Choroid plexus epithelial cell (primary cell): ENCODE measurements at regions not wholly inside any gene's neighbourhood (a gene's known extent, or its start where the extent isn't known, plus 50 kb on each side); places are given as distances from the start of the nearest gene placed in this dataset.
"Not testable (repeated sequence)": the region's sequence is repeated elsewhere in the genome, so short reads cannot be mapped to it uniquely, and the experiment has no call there.

Experiments
- DNase-seq: peaks from one replicate; pipeline ENCODE4 v3.0.0-alpha.2; 2010; ENCODE audit warnings: low read depth
- H3K4me3 ChIP-seq: 2 replicates; pipeline ENCODE4 v1.5.1; 2011; ENCODE audit warnings: low read depth, mild to moderate bottlenecking, control low read depth, low read length, moderate library complexity
- TF ChIP-seq, protein P1 (sequence below): conservative IDR thresholded peaks from 2 replicates; pipeline ENCODE4 v1.5.1; 2011; ENCODE audit warnings: low read depth, mild to moderate bottlenecking, control low read depth, inconsistent platforms, low read length, moderate library complexity

DNA sequence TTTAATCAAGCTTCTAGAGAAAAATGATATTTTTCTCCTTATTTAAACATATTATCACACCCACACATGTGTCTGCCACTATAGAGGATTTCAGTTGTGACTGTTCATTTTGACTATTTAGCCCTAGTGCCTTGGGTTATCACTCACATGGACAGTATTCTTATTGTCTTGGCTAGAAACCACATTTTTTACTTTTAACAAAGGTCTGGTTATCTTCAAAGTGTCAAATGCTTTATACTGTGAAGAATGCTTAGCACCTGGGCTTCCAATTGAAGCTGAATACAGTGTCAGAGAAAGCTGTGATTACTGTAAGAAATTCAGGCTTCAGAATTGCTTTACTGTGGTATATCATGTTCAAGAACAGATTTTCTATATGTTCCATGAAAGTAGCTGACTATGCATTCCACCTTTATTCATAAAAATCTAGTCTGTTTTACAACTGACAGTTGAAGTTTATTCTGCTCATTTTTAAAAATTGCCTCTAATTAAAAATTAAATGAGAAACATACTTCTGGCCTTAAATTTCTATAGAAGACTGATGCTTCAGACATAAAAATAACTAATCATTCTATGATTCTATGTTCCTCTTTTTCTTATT is 278.6 kb downstream of the SEMA3D start:
- no peak for DNase-seq

GRCh38 chr7:84906889-84907288 is 280.0 kb downstream of the SEMA3D start:
- H3K4me3 ChIP-seq = no peak overlapping the region
- TF ChIP-seq, protein P1, sequence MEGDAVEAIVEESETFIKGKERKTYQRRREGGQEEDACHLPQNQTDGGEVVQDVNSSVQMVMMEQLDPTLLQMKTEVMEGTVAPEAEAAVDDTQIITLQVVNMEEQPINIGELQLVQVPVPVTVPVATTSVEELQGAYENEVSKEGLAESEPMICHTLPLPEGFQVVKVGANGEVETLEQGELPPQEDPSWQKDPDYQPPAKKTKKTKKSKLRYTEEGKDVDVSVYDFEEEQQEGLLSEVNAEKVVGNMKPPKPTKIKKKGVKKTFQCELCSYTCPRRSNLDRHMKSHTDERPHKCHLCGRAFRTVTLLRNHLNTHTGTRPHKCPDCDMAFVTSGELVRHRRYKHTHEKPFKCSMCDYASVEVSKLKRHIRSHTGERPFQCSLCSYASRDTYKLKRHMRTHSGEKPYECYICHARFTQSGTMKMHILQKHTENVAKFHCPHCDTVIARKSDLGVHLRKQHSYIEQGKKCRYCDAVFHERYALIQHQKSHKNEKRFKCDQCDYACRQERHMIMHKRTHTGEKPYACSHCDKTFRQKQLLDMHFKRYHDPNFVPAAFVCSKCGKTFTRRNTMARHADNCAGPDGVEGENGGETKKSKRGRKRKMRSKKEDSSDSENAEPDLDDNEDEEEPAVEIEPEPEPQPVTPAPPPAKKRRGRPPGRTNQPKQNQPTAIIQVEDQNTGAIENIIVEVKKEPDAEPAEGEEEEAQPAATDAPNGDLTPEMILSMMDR = no peak
- no peak for DNase-seq

More for the DNA sequence above, 278.6 kb downstream of the SEMA3D start:
- no peak overlapping the region for H3K4me3 ChIP-seq
- TF ChIP-seq, protein P1 = no peak

DNA sequence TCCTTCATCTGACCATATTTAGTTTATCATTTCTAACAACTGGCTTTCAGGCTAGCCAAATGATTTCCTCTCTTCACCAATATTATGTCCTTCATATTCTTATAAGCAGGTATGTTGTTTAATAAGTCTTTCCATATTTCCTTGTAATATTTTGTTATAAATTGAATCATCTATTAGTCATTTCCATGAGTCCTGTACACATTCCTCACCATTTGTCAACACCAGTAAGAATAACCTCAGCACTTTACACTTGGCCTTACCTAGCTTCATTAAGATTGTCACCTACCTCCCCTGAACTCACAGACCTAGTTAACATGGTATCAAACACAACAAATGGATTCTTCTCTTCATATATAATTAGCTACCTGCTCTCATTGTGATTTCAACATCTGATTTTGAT is 282.3 kb downstream of the SEMA3D start:
- peak; percentile 14 for DNase-seq
- TF ChIP-seq, protein P1 = no peak
- H3K4me3 ChIP-seq = no peak overlapping the region

GRCh38 chr7:84901366-84901765 is 285.5 kb downstream of the SEMA3D start:
- TF ChIP-seq, protein P1 = no peak
- DNase-seq = no peak

GRCh38 chr7:84900215-84900614 is 286.6 kb downstream of the SEMA3D start:
- no peak for DNase-seq
- no peak overlapping the region for H3K4me3 ChIP-seq
- TF ChIP-seq, protein P1 = no peak

More at GRCh38 chr7:84901366-84901765, 285.5 kb downstream of the SEMA3D start:
- no peak overlapping the region for H3K4me3 ChIP-seq

GRCh38 chr7:84895563-84895962 is 291.3 kb downstream of the SEMA3D start:
- TF ChIP-seq, protein P1 = no peak
- DNase-seq = no peak
- H3K4me3 ChIP-seq = no peak overlapping the region

DNA sequence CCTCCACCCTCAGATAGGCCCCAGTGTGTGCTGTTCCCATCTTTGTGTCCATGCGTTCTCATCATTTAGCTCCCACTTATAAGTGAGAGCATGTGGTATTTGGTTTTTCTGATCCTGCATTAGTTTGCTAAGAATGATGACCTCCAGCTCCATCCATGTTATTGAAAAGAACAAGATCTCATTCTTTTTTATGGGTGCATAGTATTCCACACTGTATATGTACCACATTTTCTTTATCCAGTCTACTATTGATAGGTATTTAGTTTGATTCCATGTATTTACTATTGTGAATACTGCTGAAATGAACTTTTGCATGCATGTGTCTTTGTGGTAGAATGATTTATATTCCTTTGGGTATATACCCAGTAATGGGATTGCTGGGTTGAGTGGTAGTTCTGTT is 303.3 kb downstream of the SEMA3D start:
- H3K4me3 ChIP-seq, DNase-seq: not testable (repeated sequence)

DNA sequence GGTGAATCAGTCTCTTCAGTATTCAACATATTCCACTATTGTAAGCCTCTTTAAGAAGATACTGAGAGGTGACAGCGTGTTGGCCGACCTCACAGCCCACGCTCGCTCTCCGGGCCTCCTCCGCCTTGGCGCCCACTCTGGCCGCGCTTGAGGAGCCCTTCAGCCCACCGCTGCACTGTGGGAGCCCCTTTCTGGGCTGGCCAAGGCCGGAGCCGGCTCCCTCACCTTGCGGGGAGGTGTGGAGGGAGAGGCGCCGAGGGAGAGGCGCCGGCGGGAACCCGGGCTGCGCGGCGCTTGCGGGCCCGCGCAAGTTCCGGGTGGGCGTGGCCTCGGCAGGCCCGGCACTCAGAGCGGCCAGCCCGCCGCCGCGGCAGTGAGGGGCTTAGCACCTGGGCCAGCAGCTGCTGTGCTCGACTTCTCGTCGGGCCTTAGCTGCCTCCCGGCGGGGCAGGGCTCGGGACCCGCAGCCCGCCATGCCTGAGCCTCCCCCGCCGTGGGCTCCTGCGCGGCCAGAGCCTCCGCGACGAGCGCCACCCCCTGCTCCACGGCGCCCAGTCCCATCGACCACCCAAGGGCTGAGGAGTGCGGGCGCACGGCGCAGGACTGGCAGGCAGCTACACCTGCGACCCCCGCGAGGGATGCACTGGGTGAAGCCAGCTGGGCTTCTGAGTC is 306.4 kb downstream of the SEMA3D start:
- DNase-seq, H3K4me3 ChIP-seq: not testable (repeated sequence)
